ENCODE measurements at regions not wholly inside any gene's neighbourhood (a gene's known extent, or its start where the extent isn't known, plus 50 kb on each side); places are given as distances from the start of the nearest gene placed in this dataset.

- Histone ChIP-seq H3K79me2 (ENCODE audit: insufficient read depth, low read length) (no peaks in the 10 kb centered on the region), H3K4me2 (ENCODE audit: low read depth, low read length) (no peak overlapping the region), H3K4me1 (ENCODE audit: insufficient read depth, low read length) (no peaks in the 10 kb centered on the region), H3K27ac (ENCODE audit: extremely low read length, insufficient read depth, low read length) (no peak overlapping the region), H3K36me3 (replicated peaks in 1 of 2; ENCODE audit: control insufficient read depth in 1 of 2, insufficient read depth in 2 of 2, low read length in 2 of 2) (no peaks in the 10 kb centered on the region), H2AFZ (ENCODE audit: low read length) (no peak overlapping the region), H4K20me1 (ENCODE audit: insufficient read depth, low read length) (no peaks in the 10 kb centered on the region), H3K9me3 (ENCODE audit: low read length) (peaks cover 12% of the 10 kb centered on the region; the same call in 1 of the 2 replicates), H3K27me3 (ENCODE audit: control insufficient read depth in 1 of 2, insufficient read depth in 2 of 2, low read length in 2 of 2) (no peaks in the 10 kb centered on the region), H3K4me3 (replicated peaks in 1 of 3; ENCODE audit: insufficient read depth in 1 of 3, low read depth in 2 of 3, low read length in 3 of 3) (no peak overlapping the region), H3K9ac (ENCODE audit: insufficient read depth, low read depth, low read length) (no peak overlapping the region)
- ChIA-PET POLR2A (no interaction called here), CTCF (ENCODE audit: low intra/inter-chr PET ratio, low total read pairs) (no interaction called here)
- FAIRE-seq, result no peak
- TF ChIP-seq REST (IDR thresholded peaks at IDR 0.05; ENCODE audit: borderline replicate concordance in 1 of 2, low read depth in 1 of 2, low read length in 2 of 2) (no peak), TFDP2 (CRISPR knock-in tag; IDR thresholded peaks at IDR 0.05) (no peak), MLXIP (CRISPR knock-in tag; IDR thresholded peaks at IDR 0.05; ENCODE audit: borderline replicate concordance) (no peak), ZNF317 (CRISPR knock-in tag; IDR thresholded peaks at IDR 0.05) (no peak), LRRFIP1 (CRISPR knock-in tag; conservative IDR thresholded peaks at IDR 0.05) (no peak), HCFC1 (IDR thresholded peaks at IDR 0.05; ENCODE audit: low read depth, low read length) (no peak), ZNF10 (CRISPR knock-in tag; IDR thresholded peaks at IDR 0.05; ENCODE audit: borderline replicate concordance, low read depth) (no peak), RAD51 (IDR thresholded peaks at IDR 0.05; ENCODE audit: borderline replicate concordance) (no peak), ZNF619 (CRISPR knock-in tag; IDR thresholded peaks at IDR 0.05) (no peak), ZNF430 (CRISPR knock-in tag; IDR thresholded peaks at IDR 0.05) (no peak), ZNF331 (CRISPR knock-in tag; IDR thresholded peaks at IDR 0.05) (no peak), MZF1 (CRISPR knock-in tag; IDR thresholded peaks at IDR 0.05; ENCODE audit: borderline replicate concordance) (no peak), NFATC3 (CRISPR knock-in tag; IDR thresholded peaks at IDR 0.05) (no peak), KLF9 (CRISPR knock-in tag; IDR thresholded peaks at IDR 0.05; ENCODE audit: low read depth) (no peak)
- DNase-seq (ENCODE audit: low spot score), result no peak
- intact Hi-C loops (cut with micrococcal nuclease; ENCODE audit: unreplicated experiment), result no loop called here
- no TSS peak for BruUV-seq (replicated peaks)
- no peak for ATAC-seq
- in situ Hi-C loops (cut with HindIII; ENCODE audit: extremely low pct_ligation_motif_present, low pct_unique_long_range_greater_than_20kb), result no loop called here
Observed at GRCh38 chr12:59230334-59230733, 310.0 kb upstream of the LRIG3 start.

All from HepG2 (cell line).